ENCODE measurements at regions not wholly inside any gene's neighbourhood (a gene's known extent, or its start where the extent isn't known, plus 50 kb on each side); places are given as distances from the start of the nearest gene placed in this dataset.

DNA sequence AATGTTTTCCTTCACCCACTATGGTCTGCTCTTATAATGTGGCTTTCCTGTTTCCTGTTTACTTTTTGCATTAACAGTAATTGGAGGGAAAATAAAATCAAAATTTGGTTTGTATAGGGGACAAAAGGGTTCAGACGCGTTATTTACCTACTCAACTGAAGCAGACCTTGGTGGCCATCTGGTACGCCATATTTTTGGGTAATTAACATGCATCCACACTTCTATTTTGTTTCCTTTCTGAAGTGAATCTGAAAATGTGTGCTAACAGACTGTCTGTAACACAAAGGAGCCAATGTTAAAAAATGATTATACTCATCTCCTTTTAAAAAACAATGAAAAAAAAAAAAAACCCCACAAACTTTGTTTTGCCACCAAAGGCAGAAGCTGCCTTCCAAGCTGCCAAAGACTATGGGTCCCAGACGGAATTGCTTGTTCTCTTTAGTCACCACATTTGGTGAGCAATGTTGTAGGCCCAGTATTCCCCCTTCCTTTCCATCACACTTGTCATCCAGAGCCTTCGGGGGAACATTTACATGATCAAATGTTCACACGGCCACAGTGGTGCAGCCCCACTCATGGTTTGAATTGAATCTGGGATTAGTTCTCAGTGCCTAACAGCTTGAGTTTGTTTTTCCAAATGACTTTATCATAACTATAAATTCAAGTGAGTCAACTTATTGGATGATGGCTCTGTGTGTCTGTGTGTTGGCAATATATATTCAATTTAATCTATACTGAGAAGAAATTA lies 323.7 kb upstream of the CD180 start:
- no peak for TF ChIP-seq CTCF (IDR thresholded peaks at IDR 0.05; ENCODE audit: extremely low read depth in 1 of 2, insufficient read depth in 1 of 2, low read depth in 1 of 2, low read length in 2 of 2)
- TF ChIP-seq JUN (IDR thresholded peaks at IDR 0.05; ENCODE audit: borderline replicate concordance, insufficient read depth, insufficient read length, low read depth) = no peak
- no peak for TF ChIP-seq POLR2A (IDR thresholded peaks at IDR 0.05; ENCODE audit: low read depth, low read length)
- no peak for TF ChIP-seq EZH2 (IDR thresholded peaks at IDR 0.05; ENCODE audit: borderline replicate concordance, low read depth, low read length, severe bottlenecking)
- no peak for TF ChIP-seq POLR2AphosphoS5 (IDR thresholded peaks at IDR 0.05; ENCODE audit: insufficient read depth, low read depth, low read length)
- TF ChIP-seq, protein P1, sequence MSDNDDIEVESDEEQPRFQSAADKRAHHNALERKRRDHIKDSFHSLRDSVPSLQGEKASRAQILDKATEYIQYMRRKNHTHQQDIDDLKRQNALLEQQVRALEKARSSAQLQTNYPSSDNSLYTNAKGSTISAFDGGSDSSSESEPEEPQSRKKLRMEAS (IDR thresholded peaks at IDR 0.05; ENCODE audit: insufficient read depth, insufficient read length) = no peak

All from endothelial cell of umbilical vein (primary cell).